HCT116 (cell line): ENCODE measurements at regions not wholly inside any gene's neighbourhood (a gene's known extent, or its start where the extent isn't known, plus 50 kb on each side); places are given as distances from the start of the nearest gene placed in this dataset.

Source experiments
- ATAC-seq: fragments of 200-7000 bp; cut with Tn5 transposase; 2 replicates; pipeline ENCODE4 v1.9.1; 2020; ENCODE audit warnings: mild to moderate bottlenecking, moderate library complexity
- BruUV-seq: library from RNA; stranded (reverse); fragments of 400-500 nt; replicated peaks from 2 replicates; lab custom pipeline; 2021; lab: Mats Ljungman, UMichigan
- CTCF ChIA-PET: fragments of 300-600 bp; sonication (Branson Sonifier 250); formaldehyde crosslinking; loops from one replicate; lab custom pipeline; 2021; ENCODE audit warnings: antibody characterized with exemption; lab: Charles Lee
- POLR2A ChIA-PET: fragments of 300-600, 350-600 bp; sonication (Branson Sonifier 250); formaldehyde crosslinking; loops from one replicate; lab custom pipeline; 2021; ENCODE audit warnings: antibody characterized with exemption; lab: Charles Lee
- RAD21 ChIA-PET, 2 experiments: fragments of 300-600 bp; sonication (Branson Sonifier 250); formaldehyde crosslinking; loops; one replicate each; lab custom pipeline; 2023; ENCODE audit warnings: low total read pairs in 2 of 2; ENCODE audit not compliant: uncharacterized antibody in 2 of 2, unreplicated experiment in 2 of 2, low non-redundant PET in 1 of 2; lab: Charles Lee
- DNase-seq: peaks from one replicate; pipeline ENCODE4 v3.0.0-alpha.2; 2010; ENCODE audit warnings: low read depth, low spot score
- H2AFZ ChIP-seq: fragments of 200-600 bp; shearing (Covaris generic), sonication (generic); 2 replicates; pipeline ENCODE4 v1.6.1; 2017; ENCODE audit warnings: low read depth, mixed run types, mixed read lengths, antibody characterized with exemption, low read length; ENCODE audit not compliant: poor library complexity, severe bottlenecking
- H3K27ac ChIP-seq: 2 replicates; pipeline ENCODE4 v1.5.1; 2012; ENCODE audit warnings: low read depth, low read length
- H3K27me3 ChIP-seq: fragments of 200-600 bp; sonication (generic); 2 replicates; pipeline ENCODE4 v1.6.1; 2016; ENCODE audit warnings: mixed run types, low read length, mixed read lengths; ENCODE audit not compliant: insufficient read depth
- H3K36me3 ChIP-seq, 2 experiments: fragments of 200-500 bp in 1 of 2; fragments of 200-600 bp in 1 of 2; sonication (Bioruptor generic) in 1 of 2; sonication (generic) in 1 of 2; 2 replicates each; pipeline versions ENCODE4 v1.5.1 to v1.6.1; 2014 to 2016; ENCODE audit warnings: low read length in 2 of 2, inconsistent platforms in 1 of 2, mixed read lengths in 1 of 2, mixed run types in 1 of 2; ENCODE audit not compliant: insufficient read depth in 2 of 2, control insufficient read depth in 1 of 2
- H3K4me1 ChIP-seq, 2 experiments: fragments of 200-600 bp in 1 of 2; sonication (generic) in 1 of 2; 2 replicates each; pipeline versions ENCODE4 v1.5.1 to v1.6.1; 2012 to 2017; ENCODE audit warnings: low read length in 2 of 2, inconsistent platforms in 1 of 2, mild to moderate bottlenecking in 1 of 2, mixed read lengths in 1 of 2, mixed run types in 1 of 2, moderate library complexity in 1 of 2; ENCODE audit not compliant: insufficient read depth in 2 of 2, control insufficient read depth in 1 of 2
- H3K4me2 ChIP-seq: fragments of 200-600 bp; sonication (generic); 2 replicates; pipeline ENCODE4 v1.6.1; 2017; ENCODE audit warnings: mixed run types, low read length, mixed read lengths
- H3K4me3 ChIP-seq, 2 experiments: fragments of 200-600 bp in 1 of 2; sonication (generic) in 1 of 2; replicated peaks in 1 of 2; 2 replicates each; pipeline ENCODE4 v1.5.1; 2011 to 2016; ENCODE audit warnings: low read length in 2 of 2, control low read depth in 1 of 2, low read depth in 1 of 2, mild to moderate bottlenecking in 1 of 2, mixed read lengths in 1 of 2, mixed run types in 1 of 2
- H3K79me2 ChIP-seq: fragments of 200-600 bp; sonication (generic); 2 replicates; pipeline ENCODE4 v1.6.1; 2017; ENCODE audit warnings: mild to moderate bottlenecking, mixed run types, low read length, moderate library complexity, mixed read lengths; ENCODE audit not compliant: insufficient read depth
- H3K9ac ChIP-seq: fragments of 200-600 bp; sonication (generic); 2 replicates; pipeline ENCODE4 v1.6.1; 2016; ENCODE audit warnings: low read length, mixed read lengths
- H3K9me2 ChIP-seq: fragments of 200-600 bp; sonication (generic), shearing (Covaris generic); 2 replicates; pipeline ENCODE4 v1.6.1; 2017; ENCODE audit warnings: mixed run types, mild to moderate bottlenecking, moderate library complexity; ENCODE audit not compliant: insufficient read depth
- H3K9me3 ChIP-seq, 2 experiments: fragments of 200-500 bp in 1 of 2; fragments of 200-600 bp in 1 of 2; sonication (Bioruptor generic) in 1 of 2; sonication (generic) in 1 of 2; 2 replicates each; pipeline ENCODE4 v1.6.1; 2014 to 2017; ENCODE audit warnings: low read length in 2 of 2, mixed read lengths in 2 of 2, inconsistent platforms in 1 of 2, low read depth in 1 of 2, mild to moderate bottlenecking in 1 of 2, mixed run types in 1 of 2, moderate library complexity in 1 of 2; ENCODE audit not compliant: control insufficient read depth in 1 of 2, insufficient read depth in 1 of 2
- H4K20me1 ChIP-seq: fragments of 200-600 bp; sonication (generic), shearing (Covaris generic); 2 replicates; pipeline ENCODE4 v1.6.1; 2017; ENCODE audit warnings: mixed run types, mild to moderate bottlenecking, moderate library complexity; ENCODE audit not compliant: insufficient read depth
- CBX3 ChIP-seq: IDR thresholded peaks from 2 replicates; pipeline ENCODE4 v1.6.1; 2012; ENCODE audit warnings: low read depth
- EGR1 ChIP-seq: IDR thresholded peaks from 2 replicates; pipeline ENCODE4 v1.6.1; 2012; ENCODE audit warnings: low read depth
- ELF1 ChIP-seq: IDR thresholded peaks from 2 replicates; pipeline ENCODE4 v1.6.1; 2012; ENCODE audit warnings: low read depth, borderline replicate concordance
- FOSL1 ChIP-seq: IDR thresholded peaks from 2 replicates; pipeline ENCODE4 v1.6.1; 2012; ENCODE audit warnings: low read depth
- JUND ChIP-seq: IDR thresholded peaks from 2 replicates; pipeline ENCODE4 v1.6.1; 2012
- POLR2A ChIP-seq: IDR thresholded peaks from 2 replicates; pipeline ENCODE4 v1.7.0; 2011; ENCODE audit warnings: borderline replicate concordance; ENCODE audit not compliant: insufficient read depth, insufficient read length; ENCODE audit errors: extremely low read depth
- POLR2AphosphoS5 ChIP-seq: IDR thresholded peaks from 2 replicates; pipeline ENCODE4 v1.6.1; 2011; ENCODE audit warnings: mild to moderate bottlenecking, low read depth, low read length, moderate library complexity
- RAD21 ChIP-seq: IDR thresholded peaks from 2 replicates; pipeline ENCODE4 v1.6.1; 2012; ENCODE audit warnings: low read depth, mild to moderate bottlenecking
- SP1 ChIP-seq: IDR thresholded peaks from 2 replicates; pipeline ENCODE4 v1.6.1; 2012; ENCODE audit warnings: low read depth
- SRF ChIP-seq: IDR thresholded peaks from 2 replicates; pipeline ENCODE4 v1.6.1; 2012; ENCODE audit warnings: low read depth
- TCF7L2 ChIP-seq: IDR thresholded peaks from 2 replicates; pipeline ENCODE4 v1.7.0; 2011; ENCODE audit warnings: borderline replicate concordance, inconsistent platforms; ENCODE audit not compliant: insufficient read depth, insufficient read length; ENCODE audit errors: extremely low read depth
- ZFX ChIP-seq: fragments of 450-650 bp; IDR thresholded peaks from 2 replicates; pipeline ENCODE4 v1.6.1; 2017
- ZNF274 ChIP-seq: fragments of 200-500 bp; sonication (Bioruptor generic); IDR thresholded peaks from 2 replicates; pipeline ENCODE4 v1.6.1; 2014; ENCODE audit warnings: mild to moderate bottlenecking, low read depth, low read length, inconsistent platforms
- intact Hi-C: fragments of 100-400 bp; cut with micrococcal nuclease; formaldehyde crosslinking; loops from 2 replicates; pipeline ENCODE4 v1.10.0; 2022
- TF ChIP-seq, protein P1 (sequence below), 3 experiments: fragments of 200-600 bp in 1 of 3; sonication (generic) in 1 of 3; IDR thresholded peaks in 2 of 3; conservative IDR thresholded peaks in 1 of 3; 2 replicates each; pipeline ENCODE4 v1.5.1; 2012 to 2017; ENCODE audit warnings: low read depth in 2 of 3, low read length in 2 of 3, antibody characterized with exemption in 1 of 3, borderline replicate concordance in 1 of 3, control low read depth in 1 of 3, mild to moderate bottlenecking in 1 of 3, mixed read lengths in 1 of 3, mixed run types in 1 of 3, moderate library complexity in 1 of 3; ENCODE audit not compliant: insufficient read depth in 1 of 3
- TF ChIP-seq, protein P2 (sequence below): IDR thresholded peaks from 2 replicates; pipeline ENCODE4 v1.6.1; 2012
- TF ChIP-seq, protein P3 (sequence below): IDR thresholded peaks from 2 replicates; pipeline ENCODE4 v1.6.1; 2012; ENCODE audit warnings: low read depth
- TF ChIP-seq, protein P4 (sequence below): IDR thresholded peaks from 2 replicates; pipeline ENCODE4 v1.6.1; 2011; ENCODE audit warnings: mild to moderate bottlenecking, low read length, moderate library complexity; ENCODE audit not compliant: insufficient replicate concordance; ENCODE audit errors: extremely low read depth

DNA sequence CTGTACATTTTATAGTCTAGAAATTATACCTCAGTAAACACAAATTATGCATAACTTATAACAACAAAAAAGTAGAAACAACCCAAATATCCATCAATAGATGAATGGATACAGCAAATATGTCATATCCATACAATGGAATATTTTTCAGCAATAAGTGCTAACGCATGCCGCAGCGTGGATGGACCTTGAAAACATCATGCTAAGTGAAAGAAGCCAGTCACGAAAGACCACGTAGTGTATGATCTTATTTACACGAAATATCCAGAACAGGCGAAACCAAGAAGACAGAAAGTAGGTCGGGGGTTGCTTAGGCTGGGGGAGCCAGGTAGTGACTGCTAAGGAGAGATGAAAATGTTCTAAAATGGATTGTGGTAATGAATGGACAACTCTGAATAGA lies 167.1 kb upstream of the MYCN start:
- RAD21 ChIA-PET: no interaction called here
- TF ChIP-seq EGR1: no peak
- no peak for TF ChIP-seq SRF
- TF ChIP-seq, protein P1, sequence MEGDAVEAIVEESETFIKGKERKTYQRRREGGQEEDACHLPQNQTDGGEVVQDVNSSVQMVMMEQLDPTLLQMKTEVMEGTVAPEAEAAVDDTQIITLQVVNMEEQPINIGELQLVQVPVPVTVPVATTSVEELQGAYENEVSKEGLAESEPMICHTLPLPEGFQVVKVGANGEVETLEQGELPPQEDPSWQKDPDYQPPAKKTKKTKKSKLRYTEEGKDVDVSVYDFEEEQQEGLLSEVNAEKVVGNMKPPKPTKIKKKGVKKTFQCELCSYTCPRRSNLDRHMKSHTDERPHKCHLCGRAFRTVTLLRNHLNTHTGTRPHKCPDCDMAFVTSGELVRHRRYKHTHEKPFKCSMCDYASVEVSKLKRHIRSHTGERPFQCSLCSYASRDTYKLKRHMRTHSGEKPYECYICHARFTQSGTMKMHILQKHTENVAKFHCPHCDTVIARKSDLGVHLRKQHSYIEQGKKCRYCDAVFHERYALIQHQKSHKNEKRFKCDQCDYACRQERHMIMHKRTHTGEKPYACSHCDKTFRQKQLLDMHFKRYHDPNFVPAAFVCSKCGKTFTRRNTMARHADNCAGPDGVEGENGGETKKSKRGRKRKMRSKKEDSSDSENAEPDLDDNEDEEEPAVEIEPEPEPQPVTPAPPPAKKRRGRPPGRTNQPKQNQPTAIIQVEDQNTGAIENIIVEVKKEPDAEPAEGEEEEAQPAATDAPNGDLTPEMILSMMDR (IDR thresholded peaks at IDR 0.05 in 2 of 3, conservative IDR thresholded peaks at IDR 0.05 in 1 of 3; ENCODE audit: borderline replicate concordance in 1 of 3, insufficient read depth in 1 of 3, low read depth in 2 of 3, low read length in 2 of 3): no peak
- TF ChIP-seq ZNF274: no peak
- TF ChIP-seq, protein P2, sequence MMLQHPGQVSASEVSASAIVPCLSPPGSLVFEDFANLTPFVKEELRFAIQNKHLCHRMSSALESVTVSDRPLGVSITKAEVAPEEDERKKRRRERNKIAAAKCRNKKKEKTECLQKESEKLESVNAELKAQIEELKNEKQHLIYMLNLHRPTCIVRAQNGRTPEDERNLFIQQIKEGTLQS: no peak
- no peak for TF ChIP-seq POLR2A
- TF ChIP-seq CBX3: no peak
- TF ChIP-seq, protein P3, sequence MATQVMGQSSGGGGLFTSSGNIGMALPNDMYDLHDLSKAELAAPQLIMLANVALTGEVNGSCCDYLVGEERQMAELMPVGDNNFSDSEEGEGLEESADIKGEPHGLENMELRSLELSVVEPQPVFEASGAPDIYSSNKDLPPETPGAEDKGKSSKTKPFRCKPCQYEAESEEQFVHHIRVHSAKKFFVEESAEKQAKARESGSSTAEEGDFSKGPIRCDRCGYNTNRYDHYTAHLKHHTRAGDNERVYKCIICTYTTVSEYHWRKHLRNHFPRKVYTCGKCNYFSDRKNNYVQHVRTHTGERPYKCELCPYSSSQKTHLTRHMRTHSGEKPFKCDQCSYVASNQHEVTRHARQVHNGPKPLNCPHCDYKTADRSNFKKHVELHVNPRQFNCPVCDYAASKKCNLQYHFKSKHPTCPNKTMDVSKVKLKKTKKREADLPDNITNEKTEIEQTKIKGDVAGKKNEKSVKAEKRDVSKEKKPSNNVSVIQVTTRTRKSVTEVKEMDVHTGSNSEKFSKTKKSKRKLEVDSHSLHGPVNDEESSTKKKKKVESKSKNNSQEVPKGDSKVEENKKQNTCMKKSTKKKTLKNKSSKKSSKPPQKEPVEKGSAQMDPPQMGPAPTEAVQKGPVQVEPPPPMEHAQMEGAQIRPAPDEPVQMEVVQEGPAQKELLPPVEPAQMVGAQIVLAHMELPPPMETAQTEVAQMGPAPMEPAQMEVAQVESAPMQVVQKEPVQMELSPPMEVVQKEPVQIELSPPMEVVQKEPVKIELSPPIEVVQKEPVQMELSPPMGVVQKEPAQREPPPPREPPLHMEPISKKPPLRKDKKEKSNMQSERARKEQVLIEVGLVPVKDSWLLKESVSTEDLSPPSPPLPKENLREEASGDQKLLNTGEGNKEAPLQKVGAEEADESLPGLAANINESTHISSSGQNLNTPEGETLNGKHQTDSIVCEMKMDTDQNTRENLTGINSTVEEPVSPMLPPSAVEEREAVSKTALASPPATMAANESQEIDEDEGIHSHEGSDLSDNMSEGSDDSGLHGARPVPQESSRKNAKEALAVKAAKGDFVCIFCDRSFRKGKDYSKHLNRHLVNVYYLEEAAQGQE: no peak
- no peak for TF ChIP-seq RAD21
- TF ChIP-seq JUND: no peak
- TF ChIP-seq, protein P4, sequence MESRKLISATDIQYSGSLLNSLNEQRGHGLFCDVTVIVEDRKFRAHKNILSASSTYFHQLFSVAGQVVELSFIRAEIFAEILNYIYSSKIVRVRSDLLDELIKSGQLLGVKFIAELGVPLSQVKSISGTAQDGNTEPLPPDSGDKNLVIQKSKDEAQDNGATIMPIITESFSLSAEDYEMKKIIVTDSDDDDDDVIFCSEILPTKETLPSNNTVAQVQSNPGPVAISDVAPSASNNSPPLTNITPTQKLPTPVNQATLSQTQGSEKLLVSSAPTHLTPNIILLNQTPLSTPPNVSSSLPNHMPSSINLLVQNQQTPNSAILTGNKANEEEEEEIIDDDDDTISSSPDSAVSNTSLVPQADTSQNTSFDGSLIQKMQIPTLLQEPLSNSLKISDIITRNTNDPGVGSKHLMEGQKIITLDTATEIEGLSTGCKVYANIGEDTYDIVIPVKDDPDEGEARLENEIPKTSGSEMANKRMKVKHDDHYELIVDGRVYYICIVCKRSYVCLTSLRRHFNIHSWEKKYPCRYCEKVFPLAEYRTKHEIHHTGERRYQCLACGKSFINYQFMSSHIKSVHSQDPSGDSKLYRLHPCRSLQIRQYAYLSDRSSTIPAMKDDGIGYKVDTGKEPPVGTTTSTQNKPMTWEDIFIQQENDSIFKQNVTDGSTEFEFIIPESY: no peak
- TF ChIP-seq TCF7L2: no peak
- no peak for TF ChIP-seq ELF1
- no peak for TF ChIP-seq FOSL1
- TF ChIP-seq POLR2AphosphoS5: no peak
- TF ChIP-seq ZFX: no peak
- no peak for TF ChIP-seq SP1
- TF ChIP-seq, all 23 proteins: peak for 0
- Histone ChIP-seq H4K20me1 (no peaks in the 10 kb centered on the region), H2AFZ (no peak overlapping the region), H3K79me2 (no peaks in the 10 kb centered on the region), H3K36me3 (no peaks in the 10 kb centered on the region), H3K4me1 (no peaks in the 10 kb centered on the region), H3K9ac (no peak overlapping the region), H3K27me3 (0 out of 2 replicates have a peak, but pooled peaks cover 5% of the 10 kb centered on the region), H3K27ac (no peak overlapping the region), H3K4me2 (no peak overlapping the region), H3K9me2 (no peaks in the 10 kb centered on the region), H3K4me3 (no peak overlapping the region), H3K9me3 (no peaks in the 10 kb centered on the region)
- BruUV-seq: no TSS peak
- ChIA-PET POLR2A (no interaction called here), CTCF (no interaction called here)
- DNase-seq (no peak), ATAC-seq (no peak)
- intact Hi-C loops: no loop called here
